GM18517 (cell line): ENCODE measurements at regions not wholly inside any gene's neighbourhood (a gene's known extent, or its start where the extent isn't known, plus 50 kb on each side); places are given as distances from the start of the nearest gene placed in this dataset.

Source experiments
- ATAC-seq: cut with Tn5 transposase; IDR thresholded peaks from one replicate; pipeline ENCODE4 v1.9.1; 2021; ENCODE audit warnings: mild to moderate bottlenecking, moderate library complexity; ENCODE audit not compliant: unreplicated experiment

GRCh38 chr14:98792171-98792570, 479.8 kb downstream of the BCL11B start:
- ATAC-seq, result no peak

- ATAC-seq, result no peak
These were observed 473.9 kb downstream of the BCL11B start for GRCh38 chr14:98798099-98798498.

- ATAC-seq, result no peak
These were observed 472.1 kb downstream of the BCL11B start for GRCh38 chr14:98799891-98800290.

GRCh38 chr14:98802044-98802443, 470.0 kb downstream of the BCL11B start:
- ATAC-seq, result no peak

- no peak for ATAC-seq
These were observed 468.8 kb downstream of the BCL11B start for GRCh38 chr14:98803196-98803595.

GRCh38 chr14:98808494-98809407, 463.2 kb downstream of the BCL11B start:
- no peak for ATAC-seq

- ATAC-seq, result no peak
These were observed 455.8 kb downstream of the BCL11B start for GRCh38 chr14:98816195-98816594.

GRCh38 chr14:98816720-98817119, 455.3 kb downstream of the BCL11B start:
- no peak for ATAC-seq

- no peak for ATAC-seq
These were observed 452.7 kb downstream of the BCL11B start for GRCh38 chr14:98819132-98819866.

- no peak for ATAC-seq
These were observed 452.2 kb downstream of the BCL11B start for GRCh38 chr14:98819867-98820206.

GRCh38 chr14:98822917-98823316, 449.1 kb downstream of the BCL11B start:
- ATAC-seq, result no peak

GRCh38 chr14:98826618-98827017, 445.4 kb downstream of the BCL11B start:
- ATAC-seq, result no peak

GRCh38 chr14:98834119-98834518, 437.9 kb downstream of the BCL11B start:
- ATAC-seq, result no peak

GRCh38 chr14:98835051-98835824, 436.8 kb downstream of the BCL11B start:
- no peak for ATAC-seq

GRCh38 chr14:98835825-98836100, 436.2 kb downstream of the BCL11B start:
- no peak for ATAC-seq

GRCh38 chr14:98840091-98840490, 431.9 kb downstream of the BCL11B start:
- ATAC-seq, result no peak

GRCh38 chr14:98840511-98840910, 431.5 kb downstream of the BCL11B start:
- ATAC-seq, result no peak

- ATAC-seq, result no peak
These were observed 427.5 kb downstream of the BCL11B start for GRCh38 chr14:98844456-98844855.

- no peak for ATAC-seq
These were observed 424.2 kb downstream of the BCL11B start for GRCh38 chr14:98847521-98848468.

- no peak for ATAC-seq
These were observed 418.8 kb downstream of the BCL11B start for GRCh38 chr14:98853063-98853729.
